Osteocyte (in vitro differentiated cells): ENCODE measurements at regions not wholly inside any gene's neighbourhood (a gene's known extent, or its start where the extent isn't known, plus 50 kb on each side); places are given as distances from the start of the nearest gene placed in this dataset.

Experiments used
- DNase-seq: peaks from one replicate; pipeline ENCODE4 v3.0.0; 2021; ENCODE audit warnings: mixed read lengths; ENCODE audit not compliant: unreplicated experiment; ENCODE audit errors: extremely low spot score
- H3K27ac Mint-ChIP-seq: one replicate; pipeline ENCODE4 v1.8.0; 2021; ENCODE audit warnings: mild to moderate bottlenecking, mixed read lengths; ENCODE audit not compliant: unreplicated experiment
- H3K27me3 Mint-ChIP-seq: one replicate; pipeline ENCODE4 v1.8.0; 2021; ENCODE audit warnings: mixed read lengths; ENCODE audit not compliant: unreplicated experiment
- H3K36me3 Mint-ChIP-seq: one replicate; pipeline ENCODE4 v1.8.0; 2021; ENCODE audit warnings: mixed read lengths; ENCODE audit not compliant: unreplicated experiment
- H3K4me1 Mint-ChIP-seq: one replicate; pipeline ENCODE4 v1.8.0; 2021; ENCODE audit warnings: mixed read lengths; ENCODE audit not compliant: unreplicated experiment
- H3K4me3 Mint-ChIP-seq: one replicate; pipeline ENCODE4 v1.8.0; 2021; ENCODE audit warnings: mild to moderate bottlenecking, moderate library complexity, mixed read lengths; ENCODE audit not compliant: unreplicated experiment
- H3K9me3 Mint-ChIP-seq: one replicate; pipeline ENCODE4 v1.8.0; 2021; ENCODE audit warnings: mixed read lengths; ENCODE audit not compliant: unreplicated experiment
- TF ChIP-seq, protein P1 (sequence below): fragments of 200-600 bp; sonication (generic); IDR thresholded peaks from 2 replicates; pipeline ENCODE4 v1.5.0; 2021; ENCODE audit warnings: antibody characterized with exemption, mild to moderate bottlenecking, moderate library complexity

DNA sequence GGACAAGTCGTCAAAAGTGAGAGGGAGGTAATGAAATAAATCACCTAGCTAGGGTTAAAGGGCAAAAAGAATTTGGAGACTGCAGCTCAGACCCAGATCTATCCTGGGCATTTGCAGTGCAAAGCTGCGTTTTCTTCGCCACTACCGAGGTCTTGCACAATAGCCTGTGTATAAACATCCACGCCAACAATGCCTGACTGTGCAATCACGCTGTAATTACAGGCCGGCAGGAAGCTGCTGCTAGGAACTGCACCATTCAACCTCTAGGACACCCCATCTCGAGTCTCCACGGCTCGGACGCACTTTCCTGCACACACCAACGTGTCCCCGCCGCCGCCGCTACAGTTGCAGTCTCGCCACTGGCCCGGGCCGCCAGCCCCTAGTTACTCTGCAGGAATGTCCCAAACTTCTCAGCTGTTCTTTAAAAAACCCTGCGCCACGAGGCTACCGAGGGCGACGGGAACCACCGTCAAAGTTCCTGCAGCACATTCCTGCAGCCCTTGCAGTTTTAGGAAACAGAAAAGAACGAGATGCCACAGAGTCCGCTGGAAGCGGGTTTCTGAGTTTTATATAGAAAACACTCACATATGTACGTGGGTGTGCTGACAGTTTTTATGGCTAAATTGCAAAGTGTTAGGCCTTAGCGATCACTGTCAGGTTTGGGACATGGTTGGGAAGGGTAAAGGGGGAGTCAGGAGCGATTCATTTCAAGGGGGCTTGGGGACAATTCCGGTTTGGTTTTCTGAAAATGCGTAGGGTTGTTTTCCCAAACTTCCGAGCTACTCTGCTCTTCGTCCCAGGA lies 65.6 kb upstream of the PTGR2 start:
- Mint-ChIP-seq H3K4me3 (peak overlapping the region; percentile 87), H3K4me1 (peaks cover 73% of the 10 kb centered on the region), H3K36me3 (no peaks in the 10 kb centered on the region), H3K27ac (peak overlapping the region; percentile 93), H3K9me3 (no peaks in the 10 kb centered on the region), H3K27me3 (no peaks in the 10 kb centered on the region)
- TF ChIP-seq, protein P1, sequence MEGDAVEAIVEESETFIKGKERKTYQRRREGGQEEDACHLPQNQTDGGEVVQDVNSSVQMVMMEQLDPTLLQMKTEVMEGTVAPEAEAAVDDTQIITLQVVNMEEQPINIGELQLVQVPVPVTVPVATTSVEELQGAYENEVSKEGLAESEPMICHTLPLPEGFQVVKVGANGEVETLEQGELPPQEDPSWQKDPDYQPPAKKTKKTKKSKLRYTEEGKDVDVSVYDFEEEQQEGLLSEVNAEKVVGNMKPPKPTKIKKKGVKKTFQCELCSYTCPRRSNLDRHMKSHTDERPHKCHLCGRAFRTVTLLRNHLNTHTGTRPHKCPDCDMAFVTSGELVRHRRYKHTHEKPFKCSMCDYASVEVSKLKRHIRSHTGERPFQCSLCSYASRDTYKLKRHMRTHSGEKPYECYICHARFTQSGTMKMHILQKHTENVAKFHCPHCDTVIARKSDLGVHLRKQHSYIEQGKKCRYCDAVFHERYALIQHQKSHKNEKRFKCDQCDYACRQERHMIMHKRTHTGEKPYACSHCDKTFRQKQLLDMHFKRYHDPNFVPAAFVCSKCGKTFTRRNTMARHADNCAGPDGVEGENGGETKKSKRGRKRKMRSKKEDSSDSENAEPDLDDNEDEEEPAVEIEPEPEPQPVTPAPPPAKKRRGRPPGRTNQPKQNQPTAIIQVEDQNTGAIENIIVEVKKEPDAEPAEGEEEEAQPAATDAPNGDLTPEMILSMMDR, result no peak
- DNase-seq, result no peak

- Mint-ChIP-seq H3K4me3 (peak overlapping the region; percentile 87), H3K27me3 (no peaks in the 10 kb centered on the region), H3K9me3 (no peaks in the 10 kb centered on the region), H3K4me1 (peaks cover 72% of the 10 kb centered on the region), H3K36me3 (no peaks in the 10 kb centered on the region), H3K27ac (peak overlapping the region; percentile 93)
- DNase-seq, result no peak
- TF ChIP-seq, protein P1, result no peak
Measured at GRCh38 chr14:73785336-73785833, 66.2 kb upstream of the PTGR2 start.

DNA sequence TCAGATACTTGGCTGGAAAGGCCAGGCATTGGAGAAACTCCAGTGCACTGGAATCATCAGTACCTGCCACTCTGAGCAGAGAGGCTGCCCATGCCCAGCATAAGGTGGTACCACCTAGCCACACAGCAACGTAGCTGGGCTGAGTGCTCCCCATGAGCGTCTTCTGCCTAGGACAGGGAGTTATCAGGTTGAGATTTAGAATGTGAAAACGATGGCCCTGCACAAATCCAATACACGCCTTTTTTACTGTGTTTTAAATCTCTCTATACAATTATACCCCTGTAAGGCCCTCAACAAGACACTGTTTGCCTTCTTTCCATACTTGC lies 66.7 kb upstream of the PTGR2 start:
- Mint-ChIP-seq H3K4me3 (peak overlapping the region; percentile 87), H3K36me3 (no peaks in the 10 kb centered on the region), H3K27ac (peak overlapping the region; percentile 93), H3K27me3 (no peaks in the 10 kb centered on the region), H3K9me3 (no peaks in the 10 kb centered on the region), H3K4me1 (peaks cover 67% of the 10 kb centered on the region)
- DNase-seq, result no peak
- TF ChIP-seq, protein P1, result no peak

GRCh38 chr14:73784181-73784987 lies 67.2 kb upstream of the PTGR2 start:
- DNase-seq, result no peak
- Mint-ChIP-seq H3K9me3 (no peaks in the 10 kb centered on the region), H3K27ac (peak overlapping the region; percentile 93), H3K4me3 (peak overlapping the region; percentile 38), H3K4me1 (peaks cover 62% of the 10 kb centered on the region), H3K36me3 (no peaks in the 10 kb centered on the region), H3K27me3 (no peaks in the 10 kb centered on the region)
- TF ChIP-seq, protein P1, result no peak

DNA sequence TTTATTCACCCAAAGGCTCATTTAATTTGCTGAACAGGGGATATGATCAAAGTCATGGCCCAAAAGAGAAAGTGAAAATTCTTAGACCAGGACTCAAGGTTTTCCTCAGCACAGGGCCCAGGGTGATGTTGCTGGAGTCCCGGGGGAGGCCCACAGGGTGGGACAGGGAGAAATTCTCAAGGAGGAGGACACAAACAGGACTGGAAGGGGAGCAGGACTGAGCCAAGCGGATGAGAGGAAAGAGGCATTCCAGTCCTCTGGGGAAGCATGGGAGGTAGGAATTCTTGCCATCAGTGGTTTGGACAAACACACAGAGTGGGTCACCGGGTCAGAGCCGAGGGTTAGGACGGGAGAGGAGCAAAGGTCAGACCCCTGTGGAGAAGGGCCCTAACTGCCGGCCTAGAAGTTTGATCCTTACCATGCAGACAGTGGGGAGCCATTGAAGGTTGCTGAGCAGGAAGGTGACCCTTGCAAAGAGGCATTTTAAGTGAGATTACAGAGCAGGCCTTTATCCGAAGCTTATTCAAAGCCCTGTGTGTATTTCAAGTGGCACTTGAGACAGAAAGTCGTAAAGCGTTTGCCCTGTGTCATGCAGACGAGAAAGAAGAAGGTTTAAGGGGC lies 68.4 kb upstream of the PTGR2 start:
- DNase-seq, result no peak
- TF ChIP-seq, protein P1, result no peak
- Mint-ChIP-seq H3K4me3 (peak overlapping the region; percentile 56), H3K27me3 (no peaks in the 10 kb centered on the region), H3K9me3 (no peaks in the 10 kb centered on the region), H3K36me3 (no peaks in the 10 kb centered on the region), H3K27ac (peak overlapping the region; percentile 93), H3K4me1 (peaks cover 51% of the 10 kb centered on the region)
